Hematopoietic multipotent progenitor cell treated with erythropoietin and hydrocortisone succinate and interleukin-3 and kit ligand, for 6 days (in vitro differentiated cells): ENCODE measurements at regions not wholly inside any gene's neighbourhood (a gene's known extent, or its start where the extent isn't known, plus 50 kb on each side); places are given as distances from the start of the nearest gene placed in this dataset.
A peak's percentile ranks its signal among the peaks of the same experiment; 100 is the strongest.

Experiments
- DNase-seq: peaks from one replicate; pipeline ENCODE4 v3.0.0-alpha.2; 2015

- no peak for DNase-seq
These were observed 76.0 kb downstream of the FAM124B start for GRCh38 chr2:224325941-224326340.

GRCh38 chr2:224324604-224325003, 77.3 kb downstream of the FAM124B start:
- no peak for DNase-seq

- no peak for DNase-seq
These were observed 81.2 kb downstream of the FAM124B start for GRCh38 chr2:224320660-224321059.

GRCh38 chr2:224319750-224320149, 82.2 kb downstream of the FAM124B start:
- no peak for DNase-seq

GRCh38 chr2:224312741-224313140, 89.2 kb downstream of the FAM124B start:
- DNase-seq: no peak

GRCh38 chr2:224310943-224311625, 90.8 kb downstream of the FAM124B start:
- no peak for DNase-seq

GRCh38 chr2:224309176-224309575, 92.7 kb downstream of the FAM124B start:
- DNase-seq: no peak

- no peak for DNase-seq
These were observed 93.5 kb downstream of the FAM124B start for GRCh38 chr2:224308272-224308911.

GRCh38 chr2:224302952-224303351, 99.0 kb downstream of the FAM124B start:
- no peak for DNase-seq

- DNase-seq: no peak
These were observed 107.9 kb downstream of the FAM124B start for GRCh38 chr2:224293976-224294375.

GRCh38 chr2:224287531-224287930, 114.4 kb downstream of the FAM124B start:
- DNase-seq: no peak

GRCh38 chr2:224286923-224287322, 115.0 kb downstream of the FAM124B start:
- peak; percentile 9 for DNase-seq

- DNase-seq: peak; percentile 68
These were observed 117.6 kb downstream of the FAM124B start for GRCh38 chr2:224284134-224284946.

GRCh38 chr2:224283466-224283965, 118.4 kb downstream of the FAM124B start:
- DNase-seq: no peak

- DNase-seq: no peak
These were observed 120.5 kb downstream of the FAM124B start for GRCh38 chr2:224281374-224281773.

GRCh38 chr2:224278531-224278930, 123.4 kb downstream of the FAM124B start:
- no peak for DNase-seq

- no peak for DNase-seq
These were observed 125.7 kb downstream of the FAM124B start for GRCh38 chr2:224276251-224276650.

GRCh38 chr2:224272237-224272910, 129.5 kb downstream of the FAM124B start:
- DNase-seq: no peak

- no peak for DNase-seq
These were observed 130.2 kb downstream of the FAM124B start for GRCh38 chr2:224271617-224272236.

- DNase-seq: no peak
These were observed 133.5 kb downstream of the FAM124B start for GRCh38 chr2:224268441-224268840.

GRCh38 chr2:224264259-224264658, 137.6 kb downstream of the FAM124B start:
- DNase-seq: no peak

GRCh38 chr2:224263571-224264043, 138.3 kb downstream of the FAM124B start:
- no peak for DNase-seq
